Fibroblast of the aortic adventitia (primary cell): ENCODE measurements at regions not wholly inside any gene's neighbourhood (a gene's known extent, or its start where the extent isn't known, plus 50 kb on each side); places are given as distances from the start of the nearest gene placed in this dataset.

ENCODE experiments used
- DNase-seq: peaks from one replicate; pipeline ENCODE4 v3.0.0-alpha.2; 2010; ENCODE audit warnings: low read depth
- H3K4me3 ChIP-seq: 2 replicates; pipeline ENCODE4 v1.5.1; 2011; ENCODE audit warnings: low read depth, mild to moderate bottlenecking, control low read depth, low read length, moderate library complexity
- TF ChIP-seq, protein P1 (sequence below): IDR thresholded peaks from 2 replicates; pipeline ENCODE4 v1.5.1; 2011; ENCODE audit warnings: mild to moderate bottlenecking, low read length, control low read depth, inconsistent platforms; ENCODE audit not compliant: insufficient read depth

DNA sequence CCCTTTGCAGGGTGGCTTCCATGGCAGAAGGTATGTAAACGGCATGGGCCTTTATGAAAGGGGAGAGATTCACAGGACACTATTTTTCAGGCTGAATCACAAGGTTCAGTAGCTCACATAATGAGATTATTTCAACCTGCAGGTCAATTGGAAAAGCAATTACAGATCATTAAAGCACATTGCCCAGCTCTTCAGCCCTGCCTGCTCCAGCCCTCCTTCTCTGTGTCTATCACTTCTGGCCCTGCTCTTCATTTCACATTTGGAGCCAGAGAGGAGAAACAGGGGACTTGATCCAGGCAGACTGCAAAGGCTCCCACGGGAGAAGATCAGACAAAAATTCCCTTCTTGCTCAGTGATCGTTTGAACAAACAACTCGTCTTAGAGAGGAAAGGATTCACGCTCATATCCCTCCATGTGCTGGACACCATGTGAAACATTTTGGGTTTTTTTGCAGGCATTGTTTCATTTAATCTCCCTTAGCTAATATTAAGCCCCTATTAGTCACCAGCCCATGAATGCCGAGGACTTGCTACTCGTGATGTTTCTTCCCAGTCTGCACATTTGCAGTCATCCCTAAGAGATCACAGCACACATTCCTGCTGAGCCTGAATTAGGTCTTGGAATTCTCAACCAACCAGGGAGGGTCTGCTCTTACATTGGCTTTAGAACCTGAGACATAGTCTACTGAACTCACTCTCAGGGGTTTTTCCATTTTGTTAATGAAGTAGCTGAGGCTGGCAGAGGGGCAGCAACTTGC, 443.9 kb upstream of the CCL2 start:
- DNase-seq, result no peak
- TF ChIP-seq, protein P1, sequence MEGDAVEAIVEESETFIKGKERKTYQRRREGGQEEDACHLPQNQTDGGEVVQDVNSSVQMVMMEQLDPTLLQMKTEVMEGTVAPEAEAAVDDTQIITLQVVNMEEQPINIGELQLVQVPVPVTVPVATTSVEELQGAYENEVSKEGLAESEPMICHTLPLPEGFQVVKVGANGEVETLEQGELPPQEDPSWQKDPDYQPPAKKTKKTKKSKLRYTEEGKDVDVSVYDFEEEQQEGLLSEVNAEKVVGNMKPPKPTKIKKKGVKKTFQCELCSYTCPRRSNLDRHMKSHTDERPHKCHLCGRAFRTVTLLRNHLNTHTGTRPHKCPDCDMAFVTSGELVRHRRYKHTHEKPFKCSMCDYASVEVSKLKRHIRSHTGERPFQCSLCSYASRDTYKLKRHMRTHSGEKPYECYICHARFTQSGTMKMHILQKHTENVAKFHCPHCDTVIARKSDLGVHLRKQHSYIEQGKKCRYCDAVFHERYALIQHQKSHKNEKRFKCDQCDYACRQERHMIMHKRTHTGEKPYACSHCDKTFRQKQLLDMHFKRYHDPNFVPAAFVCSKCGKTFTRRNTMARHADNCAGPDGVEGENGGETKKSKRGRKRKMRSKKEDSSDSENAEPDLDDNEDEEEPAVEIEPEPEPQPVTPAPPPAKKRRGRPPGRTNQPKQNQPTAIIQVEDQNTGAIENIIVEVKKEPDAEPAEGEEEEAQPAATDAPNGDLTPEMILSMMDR, result no peak
- no peak overlapping the region for H3K4me3 ChIP-seq

DNA sequence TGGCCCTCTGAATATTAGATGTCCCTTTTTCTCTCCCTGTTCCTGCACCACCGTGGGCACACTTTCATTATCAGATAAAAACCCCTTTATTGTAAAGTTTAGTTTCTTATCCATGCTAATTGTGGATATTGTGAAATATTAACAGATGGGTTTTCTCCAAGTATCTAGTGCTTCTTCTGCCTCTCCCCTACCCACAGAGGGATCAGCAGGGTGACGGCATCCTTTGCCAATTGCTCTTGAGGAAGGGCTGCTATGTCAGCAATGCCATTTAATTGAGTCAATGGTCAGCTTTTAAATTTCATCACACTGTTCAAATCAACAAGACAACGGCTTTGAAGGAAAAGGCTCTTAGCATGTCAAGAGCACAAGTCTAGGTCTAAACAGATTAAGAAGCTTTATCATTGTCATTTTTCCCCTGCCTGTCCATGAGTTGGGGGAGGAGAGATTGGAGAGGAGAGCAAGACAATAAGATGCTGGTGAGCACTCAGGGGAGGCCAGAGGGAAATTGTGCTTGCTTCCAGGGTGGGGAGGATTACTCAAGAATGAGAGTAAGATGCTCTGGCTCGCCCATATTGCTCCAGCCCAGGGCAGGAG, 443.0 kb upstream of the CCL2 start:
- TF ChIP-seq, protein P1, result no peak
- no peak overlapping the region for H3K4me3 ChIP-seq
- DNase-seq, result no peak

DNA sequence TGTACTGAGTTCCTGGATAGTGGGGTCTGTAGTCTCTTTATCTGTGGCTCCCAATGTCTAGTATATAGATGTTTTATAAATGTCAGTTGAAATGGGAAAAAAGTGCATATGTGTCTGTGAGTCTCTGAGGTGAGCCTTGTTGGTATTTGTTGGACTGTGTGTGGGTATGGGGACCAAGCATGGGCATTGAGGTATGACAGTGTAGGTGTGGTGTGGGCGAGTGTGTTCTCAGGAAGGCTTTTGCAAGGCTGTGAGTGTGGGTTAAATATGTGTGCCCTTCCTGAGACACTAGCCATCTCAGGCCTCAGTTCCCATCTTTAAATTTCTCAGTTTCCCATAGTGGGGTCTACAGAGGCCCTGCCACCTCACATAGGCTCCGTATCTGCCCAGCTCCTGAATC, 440.2 kb upstream of the CCL2 start:
- DNase-seq, result no peak
- TF ChIP-seq, protein P1, result no peak
- no peak overlapping the region for H3K4me3 ChIP-seq

DNA sequence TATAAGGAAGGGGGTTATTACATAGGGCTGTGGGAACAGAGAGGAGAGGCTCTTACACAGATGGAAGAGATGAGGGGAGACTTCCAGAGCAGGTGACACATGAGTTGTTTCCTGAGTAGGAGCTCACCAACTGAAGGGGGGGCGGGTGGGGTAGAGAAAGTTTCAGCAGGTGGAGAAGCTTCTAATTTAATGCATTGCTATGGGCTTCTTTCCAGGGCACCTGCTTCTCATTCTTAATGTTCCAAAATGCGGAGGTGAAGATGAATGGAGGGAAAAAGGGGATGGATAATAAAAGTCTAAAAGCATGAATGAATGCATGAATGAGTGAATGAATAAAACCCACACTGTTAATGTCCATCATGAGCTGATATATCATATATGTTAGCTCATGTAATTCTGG, 439.0 kb upstream of the CCL2 start:
- no peak for DNase-seq
- TF ChIP-seq, protein P1, result no peak

DNA sequence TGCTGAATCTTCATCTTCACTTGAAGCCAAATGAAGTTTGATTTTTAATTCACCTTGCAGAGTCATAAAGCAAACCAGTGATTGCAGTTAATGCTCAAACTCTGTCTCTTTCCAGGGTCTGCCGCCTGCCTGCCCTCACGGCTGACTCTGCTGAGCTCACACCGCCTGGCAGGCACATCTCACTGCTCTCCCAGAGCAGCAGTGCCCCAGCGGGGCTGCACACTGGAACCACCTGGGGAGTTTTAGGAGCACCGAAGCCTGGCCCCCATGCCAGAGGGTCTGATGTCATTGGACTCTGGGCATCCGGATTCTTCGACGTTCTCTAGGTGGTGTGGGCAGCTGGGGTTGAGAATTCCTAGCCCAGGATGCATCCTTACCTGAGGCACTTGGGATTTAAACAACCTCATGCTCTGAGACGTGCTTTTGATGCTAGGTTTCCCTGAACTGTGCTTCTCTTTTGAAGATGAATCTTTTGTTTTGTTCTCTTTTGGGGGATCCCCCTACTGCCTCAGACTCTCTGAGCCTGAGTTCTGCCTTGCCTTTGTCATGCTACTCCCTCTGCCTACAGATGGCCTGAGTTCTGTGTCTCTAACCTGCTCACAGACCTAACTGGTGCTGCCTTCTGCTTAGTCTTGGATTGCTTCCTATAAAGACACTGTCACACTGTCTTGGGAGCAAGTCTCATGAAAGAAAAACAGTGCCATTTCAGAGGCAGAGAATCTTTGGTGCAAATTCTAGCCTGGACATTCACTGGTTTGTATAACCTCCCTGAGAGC, 438.1 kb upstream of the CCL2 start:
- no peak overlapping the region for H3K4me3 ChIP-seq
- no peak for DNase-seq
- TF ChIP-seq, protein P1, result no peak

More for the DNA sequence above, 439.0 kb upstream of the CCL2 start:
- no peak overlapping the region for H3K4me3 ChIP-seq

DNA sequence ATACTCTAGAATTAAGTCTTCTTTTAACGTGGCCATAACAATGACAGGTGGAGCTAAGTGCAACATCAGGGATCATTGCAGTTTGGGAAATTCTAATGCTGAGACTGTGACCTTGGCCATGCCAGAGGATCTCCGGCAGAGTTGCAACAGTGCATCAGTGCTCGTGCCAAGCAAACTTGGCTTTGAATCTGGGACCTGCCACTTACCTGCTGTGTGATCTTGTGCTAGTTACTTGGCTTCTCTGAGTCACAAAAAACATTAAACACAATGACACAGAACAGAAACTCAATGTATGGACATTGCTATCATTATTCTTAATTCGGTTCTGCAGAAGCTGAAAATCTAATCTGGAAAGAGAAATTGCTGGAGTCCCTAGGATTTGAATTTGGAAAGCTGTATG, 435.5 kb upstream of the CCL2 start:
- TF ChIP-seq, protein P1, result no peak
- H3K4me3 ChIP-seq, result no peak overlapping the region
- no peak for DNase-seq
